ENCODE measurements at regions not wholly inside any gene's neighbourhood (a gene's known extent, or its start where the extent isn't known, plus 50 kb on each side); places are given as distances from the start of the nearest gene placed in this dataset.

DNA sequence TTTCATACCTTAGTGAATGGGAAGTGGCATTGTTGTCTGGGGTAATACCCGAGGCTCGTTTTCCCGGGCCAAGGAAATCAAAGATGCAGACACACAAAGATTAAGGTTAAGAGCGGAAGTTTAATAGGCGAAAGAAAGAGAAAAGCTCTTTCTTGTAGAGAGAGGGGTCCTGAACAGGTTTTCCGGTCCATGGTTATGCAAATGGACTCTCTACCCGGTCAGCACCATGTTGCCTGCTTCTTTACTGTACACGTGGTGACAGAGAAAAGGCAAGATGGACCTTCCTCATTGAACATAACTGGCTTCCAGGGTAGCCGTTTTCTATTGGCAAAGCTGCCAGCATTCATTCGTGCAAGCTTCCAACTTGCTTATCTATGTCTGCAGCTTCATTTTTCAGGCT is 2063.5 kb downstream of the SUCLG1 start:
- no peak for DNase-seq (ENCODE audit: low read depth in 1 of 2, low spot score in 1 of 2)
- Histone ChIP-seq H3K4me3 (no peak overlapping the region), H3K36me3 (no peaks in the 10 kb centered on the region), H3K4me1 (ENCODE audit: low read depth) (no peaks in the 10 kb centered on the region), H3K27ac (no peak overlapping the region), H3K27me3 (no peaks in the 10 kb centered on the region), H3K9me3 (ENCODE audit: low read depth) (no peaks in the 10 kb centered on the region)
- TF ChIP-seq, protein P1, sequence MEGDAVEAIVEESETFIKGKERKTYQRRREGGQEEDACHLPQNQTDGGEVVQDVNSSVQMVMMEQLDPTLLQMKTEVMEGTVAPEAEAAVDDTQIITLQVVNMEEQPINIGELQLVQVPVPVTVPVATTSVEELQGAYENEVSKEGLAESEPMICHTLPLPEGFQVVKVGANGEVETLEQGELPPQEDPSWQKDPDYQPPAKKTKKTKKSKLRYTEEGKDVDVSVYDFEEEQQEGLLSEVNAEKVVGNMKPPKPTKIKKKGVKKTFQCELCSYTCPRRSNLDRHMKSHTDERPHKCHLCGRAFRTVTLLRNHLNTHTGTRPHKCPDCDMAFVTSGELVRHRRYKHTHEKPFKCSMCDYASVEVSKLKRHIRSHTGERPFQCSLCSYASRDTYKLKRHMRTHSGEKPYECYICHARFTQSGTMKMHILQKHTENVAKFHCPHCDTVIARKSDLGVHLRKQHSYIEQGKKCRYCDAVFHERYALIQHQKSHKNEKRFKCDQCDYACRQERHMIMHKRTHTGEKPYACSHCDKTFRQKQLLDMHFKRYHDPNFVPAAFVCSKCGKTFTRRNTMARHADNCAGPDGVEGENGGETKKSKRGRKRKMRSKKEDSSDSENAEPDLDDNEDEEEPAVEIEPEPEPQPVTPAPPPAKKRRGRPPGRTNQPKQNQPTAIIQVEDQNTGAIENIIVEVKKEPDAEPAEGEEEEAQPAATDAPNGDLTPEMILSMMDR (IDR thresholded peaks at IDR 0.05; ENCODE audit: low read depth, low read length), result no peak

DNA sequence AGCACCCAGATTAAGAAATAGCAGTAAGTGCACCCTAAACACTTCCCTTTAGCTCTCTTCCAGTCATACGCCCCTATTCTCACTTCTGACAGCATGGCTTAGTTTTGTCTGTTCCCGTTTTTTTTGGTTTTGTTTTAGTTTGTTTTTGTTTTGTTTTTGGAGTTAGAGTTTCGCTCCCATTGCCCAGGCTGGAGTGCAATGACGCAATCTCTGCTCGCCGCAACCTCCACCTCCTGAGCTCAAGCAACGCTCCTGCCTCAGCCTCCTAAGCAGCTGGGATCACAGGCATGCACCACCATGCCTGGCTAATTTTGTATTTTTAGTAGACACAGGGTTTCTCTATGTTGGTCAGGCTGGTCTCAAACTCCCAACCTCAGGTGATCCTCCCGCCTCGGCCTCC is 2067.7 kb downstream of the SUCLG1 start:
- H3K4me1 ChIP-seq (ENCODE audit: low read depth), result no peaks in the 10 kb centered on the region
- no peaks in the 10 kb centered on the region for H3K36me3 ChIP-seq
- H3K4me3 ChIP-seq, result no peak overlapping the region
- H3K27me3 ChIP-seq, result no peaks in the 10 kb centered on the region
- TF ChIP-seq, protein P1 (IDR thresholded peaks at IDR 0.05; ENCODE audit: low read depth, low read length), result no peak
- no peak for DNase-seq (ENCODE audit: low read depth in 1 of 2, low spot score in 1 of 2)
- H3K9me3 ChIP-seq (ENCODE audit: low read depth), result no peaks in the 10 kb centered on the region
- no peak overlapping the region for H3K27ac ChIP-seq

GRCh38 chr2:82355622-82356021 is 2051.1 kb upstream of the LRRTM1 start:
- DNase-seq (ENCODE audit: low read depth in 1 of 2, low spot score in 1 of 2), result no peak
- no peak overlapping the region for H3K4me3 ChIP-seq
- H3K9me3 ChIP-seq (ENCODE audit: low read depth), result no peaks in the 10 kb centered on the region
- TF ChIP-seq, protein P1 (IDR thresholded peaks at IDR 0.05; ENCODE audit: low read depth, low read length), result no peak
- H3K27ac ChIP-seq, result no peak overlapping the region
- no peaks in the 10 kb centered on the region for H3K36me3 ChIP-seq
- no peaks in the 10 kb centered on the region for H3K27me3 ChIP-seq
- no peaks in the 10 kb centered on the region for H3K4me1 ChIP-seq (ENCODE audit: low read depth)

DNA sequence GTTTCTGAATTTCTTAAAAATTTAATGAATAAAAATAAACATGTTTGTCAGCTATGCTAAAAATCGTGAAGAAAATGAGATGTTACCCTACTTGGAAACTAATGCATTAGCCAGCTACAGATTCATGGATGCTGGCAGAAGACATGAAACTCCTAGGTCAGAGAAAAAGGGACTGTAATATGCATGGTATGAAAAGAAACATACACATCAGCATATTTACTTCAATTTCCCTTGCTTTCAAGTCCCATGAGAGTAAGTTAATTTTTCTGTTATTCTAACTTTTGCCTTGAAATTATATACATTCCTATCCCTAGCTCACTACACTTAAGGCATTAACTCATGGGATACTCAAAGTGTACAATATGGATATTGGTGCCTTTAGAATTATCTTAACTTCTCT is 2041.4 kb upstream of the LRRTM1 start:
- H3K4me3 ChIP-seq, result no peak overlapping the region
- H3K4me1 ChIP-seq (ENCODE audit: low read depth), result no peaks in the 10 kb centered on the region
- H3K9me3 ChIP-seq (ENCODE audit: low read depth), result no peaks in the 10 kb centered on the region
- DNase-seq (ENCODE audit: low read depth in 1 of 2, low spot score in 1 of 2), result no peak
- H3K27me3 ChIP-seq, result no peaks in the 10 kb centered on the region
- no peaks in the 10 kb centered on the region for H3K36me3 ChIP-seq
- TF ChIP-seq, protein P1 (IDR thresholded peaks at IDR 0.05; ENCODE audit: low read depth, low read length), result no peak
- no peak overlapping the region for H3K27ac ChIP-seq

DNA sequence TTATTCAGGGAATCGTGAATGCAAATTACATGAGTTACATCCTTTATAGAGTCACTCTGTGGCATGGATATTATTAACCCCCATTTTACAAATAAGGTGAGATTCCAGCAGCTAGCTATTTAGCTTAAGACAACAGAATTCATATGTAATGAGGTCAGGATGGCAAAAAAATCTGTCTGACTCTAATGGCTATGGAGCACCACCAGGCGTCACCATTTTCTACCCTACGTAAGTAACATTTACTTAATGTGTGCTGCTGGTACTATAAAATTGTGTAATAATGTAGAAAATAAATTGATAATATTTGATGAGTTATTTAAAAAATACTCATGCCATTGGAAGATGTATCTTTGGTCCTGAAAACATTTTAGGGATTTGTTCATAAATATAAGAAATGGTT is 2040.1 kb upstream of the LRRTM1 start:
- Histone ChIP-seq H3K27me3 (no peaks in the 10 kb centered on the region), H3K27ac (no peak overlapping the region), H3K4me3 (no peak overlapping the region), H3K36me3 (no peaks in the 10 kb centered on the region), H3K9me3 (ENCODE audit: low read depth) (no peaks in the 10 kb centered on the region), H3K4me1 (ENCODE audit: low read depth) (no peaks in the 10 kb centered on the region)
- TF ChIP-seq, protein P1 (IDR thresholded peaks at IDR 0.05; ENCODE audit: low read depth, low read length), result peak; percentile 26
- peak; percentile 42 to 44 for DNase-seq (ENCODE audit: low read depth in 1 of 2, low spot score in 1 of 2)

GRCh38 chr2:82342356-82342755 is 2037.8 kb upstream of the LRRTM1 start:
- no peaks in the 10 kb centered on the region for H3K36me3 ChIP-seq
- no peak overlapping the region for H3K4me3 ChIP-seq
- no peak overlapping the region for H3K27ac ChIP-seq
- TF ChIP-seq, protein P1 (IDR thresholded peaks at IDR 0.05; ENCODE audit: low read depth, low read length), result no peak
- no peaks in the 10 kb centered on the region for H3K9me3 ChIP-seq (ENCODE audit: low read depth)
- no peaks in the 10 kb centered on the region for H3K27me3 ChIP-seq
- no peak for DNase-seq (ENCODE audit: low read depth in 1 of 2, low spot score in 1 of 2)
- no peaks in the 10 kb centered on the region for H3K4me1 ChIP-seq (ENCODE audit: low read depth)

Measured in cardiac muscle cell (in vitro differentiated cells and primary cell).